ENCODE measurements at regions not wholly inside any gene's neighbourhood (a gene's known extent, or its start where the extent isn't known, plus 50 kb on each side); places are given as distances from the start of the nearest gene placed in this dataset.

GRCh38 chr5:3121813-3122212 is 370.3 kb upstream of the IRX2 start:
- TF ChIP-seq, protein P1, sequence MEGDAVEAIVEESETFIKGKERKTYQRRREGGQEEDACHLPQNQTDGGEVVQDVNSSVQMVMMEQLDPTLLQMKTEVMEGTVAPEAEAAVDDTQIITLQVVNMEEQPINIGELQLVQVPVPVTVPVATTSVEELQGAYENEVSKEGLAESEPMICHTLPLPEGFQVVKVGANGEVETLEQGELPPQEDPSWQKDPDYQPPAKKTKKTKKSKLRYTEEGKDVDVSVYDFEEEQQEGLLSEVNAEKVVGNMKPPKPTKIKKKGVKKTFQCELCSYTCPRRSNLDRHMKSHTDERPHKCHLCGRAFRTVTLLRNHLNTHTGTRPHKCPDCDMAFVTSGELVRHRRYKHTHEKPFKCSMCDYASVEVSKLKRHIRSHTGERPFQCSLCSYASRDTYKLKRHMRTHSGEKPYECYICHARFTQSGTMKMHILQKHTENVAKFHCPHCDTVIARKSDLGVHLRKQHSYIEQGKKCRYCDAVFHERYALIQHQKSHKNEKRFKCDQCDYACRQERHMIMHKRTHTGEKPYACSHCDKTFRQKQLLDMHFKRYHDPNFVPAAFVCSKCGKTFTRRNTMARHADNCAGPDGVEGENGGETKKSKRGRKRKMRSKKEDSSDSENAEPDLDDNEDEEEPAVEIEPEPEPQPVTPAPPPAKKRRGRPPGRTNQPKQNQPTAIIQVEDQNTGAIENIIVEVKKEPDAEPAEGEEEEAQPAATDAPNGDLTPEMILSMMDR (IDR thresholded peaks at IDR 0.05): no peak
- no peak for TF ChIP-seq USF2 (IDR thresholded peaks at IDR 0.05; ENCODE audit: borderline replicate concordance, low read depth, low read length)
- no peak for TF ChIP-seq FOXJ3 (CRISPR knock-in tag; IDR thresholded peaks at IDR 0.05)
- ChIA-PET CTCF (no interaction called here), POLR2A (no interaction called here)
- 6% methylated on average over 21 of the region's 21 CpGs for WGBS (ENCODE audit: low lambda C conversion rate)
- Histone ChIP-seq H3K4me3 (ENCODE audit: low read depth in 2 of 2, low read length in 1 of 2) (no peak overlapping the region), H3K9me3 (no peaks in the 10 kb centered on the region), H3K27ac (ENCODE audit: low read depth in 2 of 2, low read length in 1 of 2) (no peak overlapping the region), H3F3A (replicated peaks; ENCODE audit: insufficient read depth) (no peaks in the 10 kb centered on the region), H3K4me1 (ENCODE audit: control insufficient read depth in 1 of 2, insufficient read depth in 2 of 2, low read depth in 1 of 2, low read length in 1 of 2) (no peaks in the 10 kb centered on the region), H2AFZ (ENCODE audit: low read depth) (no peak overlapping the region), H3K27me3 (ENCODE audit: insufficient read depth) (peaks cover 24% of the 10 kb centered on the region; the same call in 1 of the 2 replicates), H3K9ac (no peak overlapping the region), H4K20me1 (ENCODE audit: insufficient read depth) (no peaks in the 10 kb centered on the region), H3K9me2 (no peaks in the 10 kb centered on the region), H3K36me3 (replicated peaks in 1 of 2; ENCODE audit: control insufficient read depth in 1 of 2, insufficient read depth in 2 of 2, low read length in 1 of 2) (no peaks in the 10 kb centered on the region), H3K4me2 (no peak overlapping the region), H3K79me2 (ENCODE audit: insufficient read depth) (no peaks in the 10 kb centered on the region)
- no peak for DNase-seq

DNA sequence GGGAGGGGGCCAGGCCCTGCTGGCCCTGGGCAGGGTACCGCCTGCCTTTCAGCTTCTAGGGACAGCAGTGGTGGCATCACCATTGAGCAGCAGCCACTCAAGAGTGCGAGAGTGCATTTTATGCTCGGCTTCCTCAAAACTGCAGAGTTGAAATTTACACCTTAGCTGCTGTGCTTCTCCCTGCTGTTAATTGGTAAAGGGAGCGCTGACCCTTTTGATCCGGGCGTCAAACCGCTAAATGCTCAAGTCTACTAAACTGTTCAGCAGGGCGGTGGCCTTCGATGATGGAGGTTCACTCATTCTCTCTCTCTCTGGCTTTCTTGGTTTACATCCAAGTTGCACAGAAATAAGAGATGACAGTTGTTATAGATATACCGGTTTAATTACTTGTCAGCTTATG is 368.6 kb upstream of the IRX2 start:
- Histone ChIP-seq H3K36me3 (replicated peaks in 1 of 2; ENCODE audit: control insufficient read depth in 1 of 2, insufficient read depth in 2 of 2, low read length in 1 of 2) (no peaks in the 10 kb centered on the region), H3K79me2 (ENCODE audit: insufficient read depth) (no peaks in the 10 kb centered on the region), H2AFZ (ENCODE audit: low read depth) (no peak overlapping the region), H3F3A (replicated peaks; ENCODE audit: insufficient read depth) (no peaks in the 10 kb centered on the region), H3K4me3 (ENCODE audit: low read depth in 2 of 2, low read length in 1 of 2) (no peak overlapping the region), H3K27ac (ENCODE audit: low read depth in 2 of 2, low read length in 1 of 2) (no peak overlapping the region), H3K9me2 (no peaks in the 10 kb centered on the region), H4K20me1 (ENCODE audit: insufficient read depth) (no peaks in the 10 kb centered on the region), H3K4me1 (ENCODE audit: control insufficient read depth in 1 of 2, insufficient read depth in 2 of 2, low read depth in 1 of 2, low read length in 1 of 2) (no peaks in the 10 kb centered on the region), H3K4me2 (no peak overlapping the region), H3K27me3 (ENCODE audit: insufficient read depth) (peaks cover 32% of the 10 kb centered on the region; the same call in 1 of the 2 replicates), H3K9me3 (no peaks in the 10 kb centered on the region), H3K9ac (no peak overlapping the region)
- ChIA-PET POLR2A (no interaction called here), CTCF (no interaction called here)
- no peak for TF ChIP-seq POLR2AphosphoS5 (IDR thresholded peaks at IDR 0.05; ENCODE audit: low read depth, low read length)
- TF ChIP-seq FOXM1 (IDR thresholded peaks at IDR 0.05; ENCODE audit: low read depth): no peak
- TF ChIP-seq SIN3A (IDR thresholded peaks at IDR 0.05; ENCODE audit: borderline replicate concordance, low read depth, low read length): no peak
- no peak for TF ChIP-seq NFIC (IDR thresholded peaks at IDR 0.05; ENCODE audit: borderline replicate concordance)
- TF ChIP-seq JUND (IDR thresholded peaks at IDR 0.05): no peak
- TF ChIP-seq NRF1 (IDR thresholded peaks at IDR 0.05; ENCODE audit: low read depth, low read length): no peak
- no peak for TF ChIP-seq TEAD4 (IDR thresholded peaks at IDR 0.05; ENCODE audit: borderline replicate concordance, insufficient read depth)
- TF ChIP-seq EP300 (IDR thresholded peaks at IDR 0.05; ENCODE audit: borderline replicate concordance in 1 of 2, low read depth in 1 of 2, low read length in 1 of 2): no peak
- TF ChIP-seq, protein P2, sequence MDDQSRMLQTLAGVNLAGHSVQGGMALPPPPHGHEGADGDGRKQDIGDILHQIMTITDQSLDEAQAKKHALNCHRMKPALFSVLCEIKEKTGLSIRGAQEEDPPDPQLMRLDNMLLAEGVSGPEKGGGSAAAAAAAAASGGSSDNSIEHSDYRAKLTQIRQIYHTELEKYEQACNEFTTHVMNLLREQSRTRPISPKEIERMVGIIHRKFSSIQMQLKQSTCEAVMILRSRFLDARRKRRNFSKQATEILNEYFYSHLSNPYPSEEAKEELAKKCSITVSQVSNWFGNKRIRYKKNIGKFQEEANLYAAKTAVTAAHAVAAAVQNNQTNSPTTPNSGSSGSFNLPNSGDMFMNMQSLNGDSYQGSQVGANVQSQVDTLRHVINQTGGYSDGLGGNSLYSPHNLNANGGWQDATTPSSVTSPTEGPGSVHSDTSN (IDR thresholded peaks at IDR 0.05): no peak
- TF ChIP-seq GATA2 (CRISPR knock-in tag; IDR thresholded peaks at IDR 0.05): no peak
- TF ChIP-seq ZBTB33 (IDR thresholded peaks at IDR 0.05; ENCODE audit: borderline replicate concordance, low read depth): no peak
- TF ChIP-seq MAX (IDR thresholded peaks at IDR 0.05; ENCODE audit: low read depth): no peak
- TF ChIP-seq FOXJ3 (CRISPR knock-in tag; IDR thresholded peaks at IDR 0.05): no peak
- no peak for TF ChIP-seq RXRA (IDR thresholded peaks at IDR 0.05; ENCODE audit: borderline replicate concordance, low read depth)
- no peak for TF ChIP-seq TCF12 (IDR thresholded peaks at IDR 0.05)
- no peak for DNase-seq
- WGBS (ENCODE audit: low lambda C conversion rate): 7% methylated on average over 7 of the region's 10 CpGs
